Stimulated activated CD8-positive, alpha-beta memory T cell treated with anti-CD3 and anti-CD28 coated beads, Interleukin-12 subunit alpha, Interleukin-12 subunit beta, amount 100 ng/mL, for 1 hour (primary cell): ENCODE measurements at regions not wholly inside any gene's neighbourhood (a gene's known extent, or its start where the extent isn't known, plus 50 kb on each side); places are given as distances from the start of the nearest gene placed in this dataset.

Source experiments
- DNase-seq: peaks from one replicate; pipeline ENCODE4 v3.0.0-alpha.2; 2020; ENCODE audit warnings: low read depth

- DNase-seq: no peak
These were observed 111.3 kb downstream of the DAD1 start for GRCh38 chr14:22477569-22478194.

GRCh38 chr14:22476887-22477286 lies 112.1 kb downstream of the DAD1 start:
- no peak for DNase-seq

- no peak for DNase-seq
These were observed 112.8 kb downstream of the DAD1 start for GRCh38 chr14:22476005-22476751.

- DNase-seq: no peak
These were observed 113.6 kb downstream of the DAD1 start for GRCh38 chr14:22475381-22475780.

- no peak for DNase-seq
These were observed 114.2 kb downstream of the DAD1 start for GRCh38 chr14:22474730-22475351.

- DNase-seq: no peak
These were observed 115.8 kb downstream of the DAD1 start for GRCh38 chr14:22472935-22473854.

GRCh38 chr14:22472466-22472865 lies 116.6 kb downstream of the DAD1 start:
- no peak for DNase-seq

- no peak for DNase-seq
These were observed 117.4 kb downstream of the DAD1 start for GRCh38 chr14:22471545-22472121.

GRCh38 chr14:22469538-22470303 lies 119.3 kb downstream of the DAD1 start:
- no peak for DNase-seq

- DNase-seq: no peak
These were observed 120.2 kb downstream of the DAD1 start for GRCh38 chr14:22468830-22469229.

GRCh38 chr14:22466491-22466890 lies 122.5 kb downstream of the DAD1 start:
- no peak for DNase-seq

- no peak for DNase-seq
These were observed 123.7 kb downstream of the DAD1 start for GRCh38 chr14:22465201-22465840.

GRCh38 chr14:22464422-22465142 lies 124.4 kb downstream of the DAD1 start:
- DNase-seq: no peak

- no peak for DNase-seq
These were observed 125.3 kb downstream of the DAD1 start for GRCh38 chr14:22463763-22464173.

- DNase-seq: no peak
These were observed 126.1 kb downstream of the DAD1 start for GRCh38 chr14:22462923-22463322.

GRCh38 chr14:22460461-22461195 lies 128.4 kb downstream of the DAD1 start:
- DNase-seq: no peak

- no peak for DNase-seq
These were observed 130.3 kb downstream of the DAD1 start for GRCh38 chr14:22458737-22459136.

- DNase-seq: no peak
These were observed 131.9 kb downstream of the DAD1 start for GRCh38 chr14:22456998-22457594.

GRCh38 chr14:22456421-22456820 lies 132.6 kb downstream of the DAD1 start:
- DNase-seq: no peak
